ENCODE measurements at regions not wholly inside any gene's neighbourhood (a gene's known extent, or its start where the extent isn't known, plus 50 kb on each side); places are given as distances from the start of the nearest gene placed in this dataset.

- Histone ChIP-seq H3K4me3 (replicated peaks in 1 of 3; ENCODE audit: insufficient read depth in 1 of 3, low read depth in 1 of 3, low read length in 3 of 3) (no peak overlapping the region), H3K4me1 (ENCODE audit: control insufficient read depth, extremely low read depth, insufficient read depth, low read length) (no peaks in the 10 kb centered on the region), H3K9me1 (replicated peaks; ENCODE audit: control insufficient read depth, extremely low read depth, insufficient read depth, low read length) (no peaks in the 10 kb centered on the region), H3K27ac (ENCODE audit: insufficient read depth, low read depth, low read length) (no peak overlapping the region), H3K79me2 (ENCODE audit: control insufficient read depth, insufficient read depth, low read length) (no peaks in the 10 kb centered on the region), H3K27me3 (ENCODE audit: control insufficient read depth in 2 of 2, insufficient read depth in 2 of 2, low read length in 2 of 2) (peaks cover 0 to 2% of the 10 kb centered on the region in 2 experiments), H4K20me1 (replicated peaks; ENCODE audit: control insufficient read depth, extremely low read depth, insufficient read depth, low read length) (no peaks in the 10 kb centered on the region), H3K9ac (replicated peaks; ENCODE audit: extremely low read depth, insufficient read depth, low read length) (no peak overlapping the region), H3K9me3 (replicated peaks; ENCODE audit: control insufficient read depth, insufficient read depth, low read length) (no peaks in the 10 kb centered on the region), H3K36me3 (ENCODE audit: control insufficient read depth in 2 of 2, extremely low read depth in 1 of 2, insufficient read depth in 2 of 2, low read length in 2 of 2) (no peaks in the 10 kb centered on the region), H3K4me2 (ENCODE audit: insufficient read depth, low read length) (no peak overlapping the region), H2AFZ (ENCODE audit: low read depth, low read length) (no peak overlapping the region)
- DNase-seq (ENCODE audit: low read depth, low spot score) (no peak), FAIRE-seq (no peak)
- TF ChIP-seq CTCF (IDR thresholded peaks at IDR 0.05; ENCODE audit: extremely low read depth in 1 of 2, insufficient read depth in 1 of 2, low read depth in 1 of 2, low read length in 2 of 2), result no peak
- no peak for TF ChIP-seq JUN (IDR thresholded peaks at IDR 0.05; ENCODE audit: borderline replicate concordance, insufficient read depth, insufficient read length, low read depth)
- TF ChIP-seq MAX (IDR thresholded peaks at IDR 0.05; ENCODE audit: insufficient read depth, insufficient read length), result no peak
- TF ChIP-seq GATA2 (IDR thresholded peaks at IDR 0.05; ENCODE audit: insufficient read depth, insufficient read length, low read depth, low read length), result no peak
- no peak for TF ChIP-seq MYC (IDR thresholded peaks at IDR 0.05; ENCODE audit: low read depth, low read length)
- TF ChIP-seq FOS (IDR thresholded peaks at IDR 0.05; ENCODE audit: borderline replicate concordance, insufficient read depth, low read length), result no peak
- TF ChIP-seq POLR2AphosphoS5 (IDR thresholded peaks at IDR 0.05; ENCODE audit: insufficient read depth, low read depth, low read length), result no peak
- TF ChIP-seq EZH2 (IDR thresholded peaks at IDR 0.05; ENCODE audit: borderline replicate concordance, low read depth, low read length, severe bottlenecking), result no peak
- TF ChIP-seq POLR2A (IDR thresholded peaks at IDR 0.05; ENCODE audit: low read depth, low read length), result no peak
- no TSS peak for BruUV-seq (replicated peaks)
- ChIA-PET POLR2A (no interaction called here), CTCF (no interaction called here)
- intact Hi-C loops (cut with micrococcal nuclease), result no loop called here
- dilution Hi-C loops (cut with MboI; ENCODE audit: extremely low pct_ligation_motif_present, low sequenced_read_pairs), result no loop called here
Observed at GRCh38 chr3:72134989-72135451, 350.1 kb upstream of the PROK2 start.

All from endothelial cell of umbilical vein (primary cell).